Left renal pelvis (tissue), 4 donors: ENCODE measurements at regions not wholly inside any gene's neighbourhood (a gene's known extent, or its start where the extent isn't known, plus 50 kb on each side); places are given as distances from the start of the nearest gene placed in this dataset.
"Not testable (repeated sequence)": the region's sequence is repeated elsewhere in the genome, so short reads cannot be mapped to it uniquely, and the experiment has no call there.

Experiments used
- DNase-seq, 4 donors: peaks; one replicate each; pipeline ENCODE4 v3.0.0-alpha.2; 2013; ENCODE audit warnings: low read depth in 4 of 4, low spot score in 3 of 4

DNA sequence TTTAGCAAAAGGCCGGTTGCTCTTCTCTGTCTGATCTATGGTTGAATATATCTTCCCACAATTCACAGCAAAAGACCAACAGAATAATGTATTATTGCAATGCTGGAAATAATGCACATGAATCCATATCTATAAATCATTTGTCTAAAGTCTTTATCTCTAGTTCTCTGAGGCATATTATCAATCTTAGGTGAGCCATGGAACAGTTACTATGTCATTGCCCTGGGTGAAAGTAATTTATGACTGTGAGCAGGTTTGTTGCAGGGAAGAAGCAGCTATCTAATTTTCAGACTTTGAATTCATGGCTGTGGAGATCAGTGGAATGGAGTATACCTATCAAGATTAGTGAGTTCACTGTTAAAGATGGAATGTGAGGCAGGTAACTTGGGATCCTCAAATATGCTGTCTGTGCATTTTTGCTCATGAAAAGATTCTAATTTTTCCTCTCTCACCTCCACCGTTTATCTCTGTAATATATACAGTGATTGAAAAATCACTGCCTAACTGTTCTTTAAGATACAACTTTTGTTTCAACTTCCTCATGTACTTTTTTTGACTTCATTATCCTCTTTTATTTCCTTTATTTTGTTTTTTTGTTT lies 256.8 kb upstream of the ARSJ start:
- DNase-seq: no peak

DNA sequence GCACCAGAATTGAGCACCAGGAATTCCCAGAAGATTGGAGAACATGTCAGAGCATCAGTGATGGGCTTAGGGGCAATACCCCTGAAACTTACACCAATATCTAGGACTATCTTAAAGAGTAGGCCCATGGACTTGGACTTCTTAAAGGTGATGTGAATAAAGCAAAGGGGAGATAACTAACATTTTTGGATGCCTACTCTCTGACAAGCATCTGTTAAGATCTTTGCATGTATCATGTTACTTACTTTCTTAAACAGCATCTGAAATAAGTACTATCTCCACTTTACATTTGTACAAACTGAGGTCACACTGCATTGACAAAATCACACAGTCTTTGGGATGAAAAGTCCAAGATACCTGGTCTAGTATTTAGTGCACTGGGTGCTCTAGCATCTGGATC lies 258.6 kb upstream of the ARSJ start:
- DNase-seq: no peak

DNA sequence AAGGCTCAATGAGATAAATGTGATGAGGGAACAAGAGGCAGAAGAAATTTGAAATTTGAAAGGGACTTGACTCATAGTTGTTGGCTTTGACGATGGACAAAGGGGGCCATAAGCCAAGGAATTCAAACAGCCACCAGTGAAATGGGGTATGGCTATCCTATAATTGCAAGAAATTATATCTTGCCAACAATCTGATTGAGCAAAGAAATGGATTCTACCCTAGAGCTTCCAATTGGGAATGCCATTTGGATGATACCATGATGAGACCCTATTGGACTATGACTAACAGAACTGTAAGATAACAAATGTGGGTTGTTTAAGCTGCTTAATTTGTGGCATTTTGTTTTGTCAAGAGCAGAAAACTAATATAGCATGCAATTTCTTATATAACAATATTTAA lies 270.1 kb upstream of the ARSJ start:
- no peak for DNase-seq

DNA sequence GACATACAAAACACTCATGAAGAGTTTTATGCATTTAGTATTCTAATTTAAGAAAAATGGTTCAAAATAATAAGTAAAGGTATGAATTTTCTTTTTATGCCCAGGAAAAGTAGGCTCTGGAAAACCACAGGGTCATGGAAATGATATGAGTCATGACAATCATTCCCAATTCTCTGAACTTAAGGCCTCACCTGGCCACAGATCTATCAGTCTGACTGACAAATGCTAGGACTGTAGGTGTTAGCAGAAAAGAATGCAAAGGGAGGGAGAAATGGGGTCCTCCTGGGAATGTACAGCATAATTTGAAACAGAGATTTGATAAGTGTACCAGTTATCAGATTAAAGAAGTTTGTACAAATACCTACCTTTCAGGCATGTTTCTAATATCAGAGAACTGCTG lies 270.5 kb upstream of the ARSJ start:
- no peak for DNase-seq

DNA sequence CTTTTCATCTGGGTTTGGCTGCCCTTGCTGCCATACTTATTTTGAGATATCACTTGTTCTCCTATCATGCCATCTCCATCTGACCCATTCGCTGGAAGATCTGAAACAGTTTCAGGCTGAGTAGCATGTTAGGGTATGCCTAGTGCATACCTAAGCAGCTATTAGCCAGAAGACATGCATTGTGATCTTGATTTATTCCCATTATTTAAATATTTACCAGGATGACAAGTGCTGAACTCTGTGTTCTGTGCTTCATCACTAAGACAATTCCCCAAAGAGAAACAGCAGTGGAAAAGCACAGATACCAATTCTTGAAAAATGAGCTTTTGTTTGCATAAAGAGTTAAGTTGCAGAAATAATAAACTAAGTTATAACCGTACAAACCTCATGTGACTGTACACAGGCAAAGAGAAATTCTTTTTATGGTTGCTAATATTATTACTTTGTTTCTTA lies 271.0 kb upstream of the ARSJ start:
- no peak for DNase-seq

DNA sequence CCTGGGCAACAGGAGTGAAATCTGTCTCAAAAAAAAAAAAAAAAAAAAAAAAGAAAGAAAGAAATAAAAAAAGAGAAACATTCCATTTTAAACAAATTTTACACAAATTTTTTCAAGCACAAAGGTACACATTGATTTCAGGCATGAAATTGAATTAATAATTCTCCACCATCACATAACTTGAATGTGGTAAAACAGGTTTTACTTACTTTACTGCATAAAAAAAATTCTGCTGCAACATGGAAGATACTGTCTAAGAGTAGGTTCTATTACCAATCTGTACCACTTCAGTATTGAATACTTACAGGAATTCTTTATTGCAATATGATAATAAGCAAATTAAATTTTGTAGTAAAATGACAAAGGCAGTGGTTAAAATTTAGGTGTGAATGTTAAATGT lies 271.6 kb upstream of the ARSJ start:
- no peak for DNase-seq

DNA sequence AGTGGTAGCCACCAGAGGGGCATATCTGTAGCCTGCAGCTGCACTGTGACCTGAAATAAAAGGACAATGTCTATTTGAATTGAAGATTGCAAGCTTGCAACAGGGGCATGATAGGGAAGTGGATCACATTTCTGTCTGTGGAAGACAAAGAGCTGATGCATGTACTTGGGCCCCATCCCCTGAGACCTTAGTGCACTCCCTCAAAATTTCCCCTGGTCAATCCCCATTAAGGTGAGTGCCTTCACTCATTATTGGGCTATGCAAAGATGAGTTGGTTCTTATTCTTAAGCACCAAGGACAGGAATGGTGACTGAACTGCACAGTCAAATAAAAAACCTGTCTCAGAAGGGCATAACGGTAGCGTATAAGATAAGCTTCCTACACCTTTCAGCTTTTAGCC lies 273.1 kb upstream of the ARSJ start:
- no peak for DNase-seq

DNA sequence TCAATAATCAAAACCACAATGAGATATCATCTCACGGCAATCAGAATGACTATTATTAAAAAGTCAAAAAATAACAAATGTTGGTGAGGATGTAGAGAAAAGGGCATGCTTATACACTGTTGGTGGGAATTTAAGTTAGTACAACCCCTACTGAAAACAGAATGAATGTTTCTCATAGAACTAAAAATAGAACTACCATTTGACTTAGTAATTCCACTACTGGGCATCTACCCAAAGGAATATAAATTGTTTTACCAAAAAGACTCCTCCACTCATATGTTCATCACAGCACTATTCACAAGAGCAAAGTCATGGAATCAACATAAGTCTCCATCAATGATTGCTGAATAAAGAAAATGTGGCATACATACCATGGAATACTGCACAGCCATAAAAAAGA lies 278.1 kb upstream of the ARSJ start:
- no peak for DNase-seq

DNA sequence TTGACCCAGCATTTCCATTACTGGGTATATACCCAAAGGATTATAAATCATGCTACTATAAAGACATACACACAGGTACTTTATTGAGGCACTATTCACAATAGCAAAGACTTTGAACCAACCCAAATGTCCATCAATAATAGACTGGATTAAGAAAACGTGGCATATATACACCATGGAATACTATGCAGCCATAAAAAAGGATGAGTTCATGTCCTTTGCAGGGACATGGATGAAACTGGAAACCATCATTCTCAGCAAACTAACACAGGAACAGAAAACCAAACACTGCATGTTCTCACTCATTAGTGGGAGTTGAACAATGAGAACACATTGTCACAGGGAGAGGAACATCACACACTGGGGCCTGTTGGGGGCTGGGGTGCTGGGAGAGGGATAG lies 283.0 kb upstream of the ARSJ start:
- not testable (repeated sequence) for DNase-seq

DNA sequence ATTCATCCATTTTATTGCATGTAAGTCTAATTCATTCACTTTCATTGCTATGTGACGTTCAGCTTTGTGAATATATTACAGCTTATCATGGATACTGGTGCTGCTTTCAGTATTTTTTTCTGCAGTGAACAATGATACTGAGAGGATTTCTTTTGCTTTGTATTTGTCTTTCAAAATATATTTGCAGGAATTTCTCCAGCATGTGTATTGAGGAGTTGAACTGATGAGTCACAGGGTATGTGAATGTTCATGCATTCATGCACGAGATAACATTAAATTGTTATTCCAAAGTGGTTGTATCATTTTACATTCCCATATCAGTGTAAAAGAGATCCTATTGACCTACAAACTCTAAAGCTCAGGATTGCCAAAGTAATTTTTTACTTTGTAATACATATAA lies 283.8 kb upstream of the ARSJ start:
- DNase-seq: no peak

DNA sequence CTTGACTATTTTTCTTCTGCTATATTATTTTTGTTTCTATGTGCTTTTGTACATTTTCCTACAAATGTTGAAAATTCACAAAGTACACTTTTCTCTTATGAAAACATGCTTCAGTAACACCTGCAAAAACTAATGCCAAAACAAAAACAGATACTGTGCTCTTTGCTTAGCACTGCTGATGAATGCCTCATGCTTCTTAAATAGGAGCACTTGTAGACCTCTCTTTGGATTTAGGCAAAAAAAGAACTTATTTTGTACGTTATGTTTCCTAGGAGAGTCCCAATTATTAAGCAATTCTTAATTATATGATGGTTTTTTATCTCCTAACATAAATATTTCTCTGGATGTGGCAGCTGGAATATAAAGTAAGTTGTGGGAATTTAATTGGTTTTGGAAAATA lies 285.0 kb upstream of the ARSJ start:
- no peak for DNase-seq

DNA sequence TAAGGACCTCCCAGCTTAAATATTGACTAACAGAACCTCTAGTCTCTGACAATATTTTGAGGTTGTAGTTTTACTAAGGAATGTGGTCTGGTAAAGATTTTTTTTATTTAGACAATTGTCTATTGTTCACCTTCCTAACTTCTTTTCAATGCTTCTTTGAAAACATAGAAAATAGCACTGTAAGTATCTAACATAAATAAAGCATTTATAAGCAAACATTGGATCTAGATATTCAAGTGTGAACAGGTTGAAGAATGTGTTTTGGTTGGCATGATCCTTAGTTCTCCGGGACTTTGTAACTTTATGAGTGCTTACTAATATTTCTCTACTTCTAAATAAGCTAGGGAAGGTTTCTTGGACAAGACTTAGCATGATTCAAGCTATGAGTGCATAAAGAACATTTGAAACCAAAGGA lies 285.4 kb upstream of the ARSJ start:
- no peak for DNase-seq

DNA sequence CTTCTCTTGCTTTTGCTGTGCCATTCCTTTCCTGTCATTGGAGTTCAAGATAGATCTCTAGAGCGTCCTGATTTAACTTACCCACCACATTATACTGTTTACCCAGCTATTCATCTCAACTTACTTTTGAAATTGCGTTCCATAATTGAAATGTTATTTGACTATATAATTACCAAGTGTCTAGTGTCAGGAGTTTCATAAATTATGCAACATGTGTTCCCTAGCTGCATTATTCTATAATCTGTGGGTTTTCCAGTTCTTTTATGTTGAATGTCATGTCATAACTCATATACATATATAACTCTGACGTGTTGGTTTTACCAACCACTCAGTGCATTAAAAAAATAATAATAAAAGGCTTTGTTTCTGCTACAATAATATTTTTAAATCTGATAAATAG lies 285.9 kb upstream of the ARSJ start:
- DNase-seq: no peak

DNA sequence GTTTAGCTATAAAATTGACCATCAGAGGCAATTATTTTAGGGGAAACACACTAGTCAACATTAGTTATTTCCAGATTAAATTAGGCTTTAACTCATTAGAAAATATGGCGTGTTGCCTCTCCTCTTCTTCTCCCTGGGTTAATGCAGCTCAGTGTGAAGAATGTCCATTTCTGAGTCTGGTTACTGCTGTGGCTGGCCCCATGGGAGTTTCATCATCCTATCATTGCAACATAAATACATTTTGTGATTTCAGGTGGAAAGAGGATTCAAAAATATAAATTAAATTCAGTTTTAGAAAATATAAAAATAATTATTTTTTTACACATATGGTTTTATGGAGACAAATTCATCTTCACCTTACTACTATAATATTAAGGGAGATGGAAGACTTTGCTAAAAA lies 288.5 kb upstream of the ARSJ start:
- DNase-seq: no peak

DNA sequence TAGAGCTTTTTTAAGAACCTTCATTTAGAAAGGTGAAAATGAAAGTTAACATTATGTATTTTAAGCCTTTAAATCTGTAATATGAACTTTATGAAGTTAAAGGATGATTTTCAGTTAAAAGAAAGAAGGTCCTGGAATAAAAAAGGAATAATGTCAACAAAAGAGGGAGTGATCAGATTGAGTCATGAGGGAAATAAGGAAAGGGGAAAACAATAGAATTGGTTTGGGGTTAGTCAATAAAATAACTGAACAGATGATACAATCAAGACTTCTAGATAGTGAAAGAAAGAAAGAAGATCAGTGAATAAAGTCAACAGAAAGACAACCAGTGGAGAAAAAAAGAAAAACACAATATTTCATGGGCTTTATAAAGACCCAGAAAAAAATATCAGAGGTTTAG lies 291.6 kb upstream of the ARSJ start:
- no peak for DNase-seq

DNA sequence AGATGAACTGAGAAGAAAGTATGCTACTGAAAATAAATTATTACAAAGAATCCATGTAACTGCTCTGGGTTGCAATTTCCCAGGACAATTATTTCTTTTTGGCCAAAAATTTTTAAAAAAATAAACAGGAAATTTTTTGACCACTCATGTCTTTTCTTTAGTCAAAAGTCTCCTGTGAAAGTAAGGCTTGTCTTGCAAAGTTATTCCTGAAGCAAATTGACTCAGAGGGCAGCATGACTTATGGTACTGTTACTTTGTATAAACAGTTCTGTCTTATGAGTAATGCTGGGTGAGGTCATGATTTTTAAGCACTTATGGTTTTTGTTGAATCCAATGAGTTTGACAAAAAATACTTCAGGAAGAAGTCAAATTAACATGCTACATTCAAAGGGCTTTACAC lies 292.8 kb upstream of the ARSJ start:
- no peak for DNase-seq

DNA sequence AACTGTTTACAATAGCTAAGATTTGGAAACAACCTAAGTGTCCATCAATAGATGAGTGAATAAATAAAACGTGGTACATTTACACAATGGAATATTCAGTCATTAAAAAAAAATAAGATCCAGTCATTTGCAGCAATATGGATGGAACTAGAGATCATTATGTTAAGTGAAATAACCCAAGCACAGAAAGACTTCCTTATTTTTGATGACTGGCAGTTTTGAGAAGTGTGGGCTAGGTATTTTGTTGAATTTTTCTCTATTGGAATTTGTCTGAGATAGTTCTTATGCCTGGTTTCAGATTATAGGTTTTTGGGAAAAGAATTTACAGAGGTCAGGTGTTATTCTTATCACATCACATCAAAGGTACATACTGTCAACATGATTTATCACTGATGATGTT lies 293.8 kb upstream of the ARSJ start:
- no peak for DNase-seq

DNA sequence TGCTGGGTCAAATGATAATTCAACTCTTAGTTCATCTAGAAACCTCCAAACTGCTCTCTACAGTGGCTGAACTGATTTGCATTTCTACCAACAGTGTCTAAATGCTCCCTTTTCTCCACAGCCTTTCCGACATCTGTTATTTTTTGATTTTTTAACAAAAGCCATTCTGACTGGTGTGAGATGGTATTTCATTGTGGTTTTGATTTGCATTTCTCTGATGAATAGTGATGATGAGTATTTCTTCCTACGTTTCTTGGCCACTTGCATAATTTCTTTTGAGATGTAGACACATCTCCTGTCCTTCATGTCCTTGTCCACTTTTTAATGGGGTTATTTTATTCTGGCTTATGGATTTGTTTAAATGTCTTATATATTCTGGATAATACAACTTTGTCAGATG lies 298.2 kb upstream of the ARSJ start:
- DNase-seq: no peak

DNA sequence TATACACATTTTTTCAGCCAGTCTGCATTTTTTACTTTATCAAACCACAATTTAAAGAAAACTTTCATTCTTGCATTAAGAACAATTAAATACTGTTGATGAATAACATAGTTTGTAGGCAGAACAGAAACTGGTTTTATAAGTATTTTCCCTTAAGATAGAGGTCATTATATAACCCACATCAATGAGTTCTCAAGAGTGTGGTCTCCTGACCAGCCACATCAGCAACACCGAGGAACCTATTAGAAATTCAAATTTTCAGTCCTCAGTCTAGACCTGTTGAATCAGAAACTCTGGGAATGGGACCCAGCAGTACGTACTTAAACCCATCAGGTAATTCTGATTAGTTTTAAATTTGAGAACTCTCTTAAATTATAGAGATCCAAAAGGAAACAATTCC lies 299.6 kb upstream of the ARSJ start:
- no peak for DNase-seq

DNA sequence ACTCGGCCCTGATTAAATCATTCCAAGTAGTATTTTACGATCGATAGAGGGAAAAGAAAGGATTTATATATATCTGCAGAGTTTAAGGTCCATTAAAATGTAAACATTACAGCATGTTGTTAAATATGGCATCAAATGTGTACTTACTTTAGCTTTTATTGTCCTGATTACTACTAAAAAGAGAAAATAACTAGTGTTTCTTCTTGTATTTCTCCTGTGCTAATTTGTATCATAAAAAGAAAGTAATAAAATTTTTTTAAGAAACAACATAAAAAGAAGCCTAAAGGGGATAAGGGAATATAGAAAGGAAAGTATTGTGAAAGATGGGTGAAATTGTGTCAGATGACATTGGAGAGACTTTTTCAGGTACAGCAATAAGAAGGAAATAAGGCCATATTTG lies 300.3 kb upstream of the ARSJ start:
- DNase-seq: no peak

DNA sequence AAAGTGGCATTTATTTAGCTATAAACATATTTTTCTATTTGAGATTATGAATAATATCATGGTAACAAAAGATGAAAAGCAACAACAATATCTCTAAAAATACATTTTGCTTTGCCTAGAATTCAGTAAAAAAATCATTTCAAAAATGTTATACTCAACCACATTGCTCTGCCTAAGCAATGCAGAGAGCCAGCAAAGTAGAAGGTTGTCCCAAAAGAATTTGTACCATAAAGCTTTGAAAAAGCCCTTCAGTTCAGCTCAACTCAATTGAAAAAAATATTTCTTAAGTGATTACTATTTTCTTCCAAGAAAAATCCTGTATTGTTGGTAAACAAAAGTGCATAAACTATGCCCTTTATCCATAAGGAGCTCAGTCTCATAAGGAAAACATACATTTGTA lies 301.2 kb upstream of the ARSJ start:
- no peak for DNase-seq

DNA sequence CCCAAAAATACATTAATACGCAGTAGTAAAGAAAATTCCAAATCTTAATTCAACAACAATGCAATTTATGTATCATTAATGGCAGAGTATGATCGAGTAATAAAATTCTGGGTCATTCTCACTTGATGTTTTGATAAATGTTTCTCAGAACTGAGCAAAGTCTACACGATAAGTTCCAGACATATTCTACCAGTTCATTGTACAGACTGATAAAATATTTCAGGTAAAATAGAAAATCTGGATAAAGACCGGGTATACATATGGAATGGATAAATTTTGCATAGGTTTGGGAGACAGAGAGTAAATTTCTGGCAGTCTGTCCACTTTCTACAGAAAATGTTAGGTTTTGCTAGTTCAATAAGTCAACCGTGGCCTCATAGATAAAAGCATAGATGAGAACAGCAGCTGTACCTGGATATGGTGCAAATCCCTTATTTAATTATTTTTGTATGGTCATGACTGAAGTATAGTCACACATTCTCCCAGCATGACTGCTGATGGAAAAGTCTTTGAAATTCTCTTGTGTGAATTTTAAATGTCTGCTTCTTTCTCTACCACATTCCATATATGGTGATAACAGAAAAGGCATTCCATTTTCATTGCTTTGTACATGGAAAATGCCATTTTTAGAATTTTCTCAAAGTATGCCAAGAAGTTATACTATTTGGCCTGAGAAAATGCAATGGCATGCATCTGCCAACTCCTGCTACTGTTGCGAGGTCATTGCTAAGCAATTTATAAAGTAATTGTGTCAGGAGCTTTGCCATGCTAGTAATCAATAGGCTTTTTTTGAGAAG lies 301.9 kb upstream of the ARSJ start:
- no peak for DNase-seq

DNA sequence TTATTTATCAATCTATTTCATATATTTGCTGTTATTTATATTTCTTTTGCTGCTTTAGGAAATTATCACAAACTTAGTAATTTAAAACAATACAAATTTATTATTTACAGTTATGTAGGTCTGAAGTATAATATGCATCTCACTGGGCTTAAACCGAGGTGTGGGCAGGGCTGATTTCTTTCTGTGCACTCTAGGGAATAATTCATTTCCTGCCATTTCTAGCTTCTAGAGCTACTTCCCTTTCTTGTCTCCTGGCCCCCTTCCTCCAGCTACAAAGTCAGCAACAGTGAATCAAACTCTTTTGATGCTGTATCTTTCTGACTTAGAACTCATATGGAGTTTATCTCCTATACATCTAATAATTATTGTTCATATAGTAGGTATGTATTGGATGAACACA lies 303.5 kb upstream of the ARSJ start:
- no peak for DNase-seq
